ENCODE measurements at regions not wholly inside any gene's neighbourhood (a gene's known extent, or its start where the extent isn't known, plus 50 kb on each side); places are given as distances from the start of the nearest gene placed in this dataset.
A peak's percentile ranks its signal among the peaks of the same experiment; 100 is the strongest.

- Histone ChIP-seq H3K4me3 (ENCODE audit: low read depth, low read length) (no peak overlapping the region), H3K9me3 (ENCODE audit: control insufficient read depth, insufficient read depth, low read depth, low read length) (no peaks in the 10 kb centered on the region), H3K27ac (ENCODE audit: extremely low read depth, low read depth, low read length) (no peak overlapping the region), H3K36me3 (ENCODE audit: control insufficient read depth in 2 of 2, insufficient read depth in 1 of 2, low read length in 2 of 2) (no peaks in the 10 kb centered on the region), H3K4me1 (ENCODE audit: control insufficient read depth, insufficient read depth, low read length) (peaks cover 7% of the 10 kb centered on the region)
- ChIA-PET POLR2A (interaction anchor here (0.7 to 0.8 kb wide), 3 partner anchors 41 to 410 kb away, joined by 3 to 7 read pairs (median 6); partner anchors contain the start of gene URI1), CTCF (interaction anchor here (0.5 to 1.4 kb wide), 2 partner anchors 12 to 496 kb away, joined by 3 to 4 read pairs; no protein-coding TSS in a partner anchor)
- TF ChIP-seq ZBTB26 (tag by site-specific recombination; optimal IDR thresholded peaks at IDR 0.05) (no peak), SCRT2 (tag by site-specific recombination; IDR thresholded peaks at IDR 0.05) (no peak), ZNF404 (tag by site-specific recombination; IDR thresholded peaks at IDR 0.05) (no peak), SETDB1 (IDR thresholded peaks at IDR 0.05; ENCODE audit: insufficient read length, low read length) (no peak), SP7 (tag by site-specific recombination; IDR thresholded peaks at IDR 0.05) (no peak), ZNF776 (tag by site-specific recombination; IDR thresholded peaks at IDR 0.05; ENCODE audit: borderline replicate concordance) (no peak), INSM2 (tag by site-specific recombination; IDR thresholded peaks at IDR 0.05) (no peak), ZBTB7A (tag by site-specific recombination; IDR thresholded peaks at IDR 0.05; ENCODE audit: low read depth) (no peak), ZNF510 (tag by site-specific recombination; IDR thresholded peaks at IDR 0.05; ENCODE audit: insufficient replicate concordance) (no peak), ZNF24 (tag by site-specific recombination; IDR thresholded peaks at IDR 0.05) (no peak), ZBTB1 (tag by site-specific recombination; IDR thresholded peaks at IDR 0.05) (no peak), ZNF37A (tag by site-specific recombination; IDR thresholded peaks at IDR 0.05) (no peak), ZNF830 (tag by site-specific recombination; IDR thresholded peaks at IDR 0.05; ENCODE audit: low read depth) (no peak), ZBTB17 (tag by site-specific recombination; IDR thresholded peaks at IDR 0.05) (no peak), TRIM28 (IDR thresholded peaks at IDR 0.05; ENCODE audit: borderline replicate concordance, low read length) (no peak), ZNF768 (tag by site-specific recombination; IDR thresholded peaks at IDR 0.05) (no peak), ZNF701 (tag by site-specific recombination; IDR thresholded peaks at IDR 0.05) (no peak), ZNF596 (tag by site-specific recombination; IDR thresholded peaks at IDR 0.05) (no peak)
Observed at GRCh38 chr19:30154410-30154809, 212.4 kb downstream of the URI1 start.

GRCh38 chr19:30155381-30156200 is 213.6 kb downstream of the URI1 start:
- POLR2A ChIA-PET, result no interaction called here

More at GRCh38 chr19:30155381-30156200, 213.6 kb downstream of the URI1 start:
- TF ChIP-seq ZNF354C (tag by site-specific recombination; IDR thresholded peaks at IDR 0.05; ENCODE audit: borderline replicate concordance, low read depth) (no peak), ZIC2 (tag by site-specific recombination; IDR thresholded peaks at IDR 0.05) (peak; percentile 53; the same call in 1 of the 2 replicates), BCL6B (tag by site-specific recombination; IDR thresholded peaks at IDR 0.05) (no peak)
- Histone ChIP-seq H3K27ac (ENCODE audit: extremely low read depth, low read depth, low read length) (no peak overlapping the region), H3K4me3 (ENCODE audit: low read depth, low read length) (no peak overlapping the region), H3K36me3 (ENCODE audit: control insufficient read depth in 2 of 2, insufficient read depth in 1 of 2, low read length in 2 of 2) (no peaks in the 10 kb centered on the region), H3K4me1 (ENCODE audit: control insufficient read depth, insufficient read depth, low read length) (peaks cover 5% of the 10 kb centered on the region), H3K9me3 (ENCODE audit: control insufficient read depth, insufficient read depth, low read depth, low read length) (no peaks in the 10 kb centered on the region)
- CTCF ChIA-PET, result no interaction called here
